Activated T-cell treated with anti-CD3 and anti-CD28 coated beads for 48 hours (primary cell): ENCODE measurements at regions not wholly inside any gene's neighbourhood (a gene's known extent, or its start where the extent isn't known, plus 50 kb on each side); places are given as distances from the start of the nearest gene placed in this dataset.

Source experiments
- DNase-seq: peaks from one replicate; pipeline ENCODE4 v3.0.0-alpha.2; 2020; ENCODE audit warnings: low read depth

- no peak for DNase-seq
Measured at GRCh38 chr2:7896940-7897487, 784.8 kb upstream of the ID2 start.

GRCh38 chr2:7899241-7899640 lies 782.6 kb upstream of the ID2 start:
- no peak for DNase-seq

- no peak for DNase-seq
Measured at GRCh38 chr2:7899923-7900322, 781.9 kb upstream of the ID2 start.

GRCh38 chr2:7900593-7900992 lies 781.3 kb upstream of the ID2 start:
- no peak for DNase-seq

GRCh38 chr2:7902251-7902765 lies 779.5 kb upstream of the ID2 start:
- DNase-seq: no peak

- no peak for DNase-seq
Measured at GRCh38 chr2:7904319-7904718, 777.5 kb upstream of the ID2 start.

- no peak for DNase-seq
Measured at GRCh38 chr2:7905756-7906155, 776.1 kb upstream of the ID2 start.

- no peak for DNase-seq
Measured at GRCh38 chr2:7906431-7906830, 775.4 kb upstream of the ID2 start.

GRCh38 chr2:7907041-7907440 lies 774.8 kb upstream of the ID2 start:
- no peak for DNase-seq

- no peak for DNase-seq
Measured at GRCh38 chr2:7910752-7911151, 771.1 kb upstream of the ID2 start.

- DNase-seq: no peak
Measured at GRCh38 chr2:7911196-7911595, 770.7 kb upstream of the ID2 start.

- no peak for DNase-seq
Measured at GRCh38 chr2:7913974-7914373, 767.9 kb upstream of the ID2 start.

GRCh38 chr2:7915302-7916091 lies 766.4 kb upstream of the ID2 start:
- DNase-seq: no peak

GRCh38 chr2:7916670-7917069 lies 765.2 kb upstream of the ID2 start:
- no peak for DNase-seq

- no peak for DNase-seq
Measured at GRCh38 chr2:7919510-7919909, 762.3 kb upstream of the ID2 start.

- no peak for DNase-seq
Measured at GRCh38 chr2:7924023-7924762, 757.7 kb upstream of the ID2 start.

GRCh38 chr2:7925506-7925905 lies 756.4 kb upstream of the ID2 start:
- DNase-seq: no peak

- no peak for DNase-seq
Measured at GRCh38 chr2:7927691-7928090, 754.2 kb upstream of the ID2 start.

- no peak for DNase-seq
Measured at GRCh38 chr2:7929281-7929680, 752.6 kb upstream of the ID2 start.

GRCh38 chr2:7930800-7931635 lies 750.8 kb upstream of the ID2 start:
- DNase-seq: peak; percentile 19

- no peak for DNase-seq
Measured at GRCh38 chr2:7931808-7932207, 750.0 kb upstream of the ID2 start.

GRCh38 chr2:7933672-7934071 lies 748.2 kb upstream of the ID2 start:
- no peak for DNase-seq
